Colonic mucosa (tissue), 4 donors: ENCODE measurements at regions not wholly inside any gene's neighbourhood (a gene's known extent, or its start where the extent isn't known, plus 50 kb on each side); places are given as distances from the start of the nearest gene placed in this dataset.
"Not testable (repeated sequence)": the region's sequence is repeated elsewhere in the genome, so short reads cannot be mapped to it uniquely, and the experiment has no call there.

ENCODE experiments used
- DNase-seq: peaks from one replicate; pipeline ENCODE4 v3.0.0-alpha.2; 2020
- H3K27ac ChIP-seq: fragments of 200-600 bp; one replicate; pipeline ENCODE4 v1.8.0; 2021
- H3K27me3 ChIP-seq: fragments of 200-600 bp; one replicate; pipeline ENCODE4 v1.8.0; 2021
- H3K36me3 ChIP-seq: fragments of 200-600 bp; one replicate; pipeline ENCODE4 v1.8.0; 2021
- H3K4me1 ChIP-seq: fragments of 200-600 bp; one replicate; pipeline ENCODE4 v1.8.0; 2021; ENCODE audit warnings: mild to moderate bottlenecking
- H3K4me3 ChIP-seq: fragments of 200-600 bp; one replicate; pipeline ENCODE4 v1.8.0; 2021
- H3K9ac ChIP-seq, 2 donors: one replicate each; pipeline ENCODE4 v1.7.0; 2013; ENCODE audit warnings: control low read depth in 2 of 2, low read depth in 2 of 2, low read length in 2 of 2
- H3K9me3 ChIP-seq: fragments of 200-600 bp; one replicate; pipeline ENCODE4 v1.8.0; 2021
- intact Hi-C: fragments of 100-400 bp; cut with DNase I; formaldehyde crosslinking; loops from one replicate; pipeline ENCODE4 v1.14.1; 2022
- TF ChIP-seq, protein P1 (sequence below): fragments of 200-600 bp; IDR thresholded peaks from one replicate; pipeline ENCODE4 v1.8.0; 2022; ENCODE audit warnings: antibody characterized with exemption, mild to moderate bottlenecking
- donor health status: healthy.
- donor health status: DM: no; HTN: no; CAD: no.
- donor health status: DM: no; HTN: no; CAD: no.

DNA sequence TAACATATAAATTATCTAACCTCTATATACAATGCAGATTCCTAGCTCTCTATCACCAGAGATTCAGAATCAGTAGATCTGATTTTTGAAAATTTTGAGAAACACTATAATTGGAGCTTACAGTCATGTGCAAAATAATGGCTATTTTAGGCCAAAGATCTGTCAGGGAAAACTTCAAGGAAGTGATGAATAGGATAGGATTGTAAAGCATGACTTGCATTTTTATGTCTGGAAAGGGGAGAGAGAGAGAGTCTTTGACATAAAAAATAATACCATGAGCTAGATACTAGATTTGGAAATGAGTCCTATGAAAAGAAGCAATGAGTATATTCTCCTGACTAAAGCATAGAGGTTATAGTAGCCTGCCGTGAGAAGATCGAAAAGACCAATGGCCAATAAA lies 181.1 kb downstream of the SDHAF3 start:
- Histone ChIP-seq H3K9ac (no peak overlapping the region), H3K4me3 (no peak overlapping the region), H3K36me3 (no peaks in the 10 kb centered on the region), H3K9me3 (no peaks in the 10 kb centered on the region), H3K4me1 (no peaks in the 10 kb centered on the region), H3K27me3 (no peaks in the 10 kb centered on the region), H3K27ac (no peak overlapping the region)
- TF ChIP-seq, protein P1, sequence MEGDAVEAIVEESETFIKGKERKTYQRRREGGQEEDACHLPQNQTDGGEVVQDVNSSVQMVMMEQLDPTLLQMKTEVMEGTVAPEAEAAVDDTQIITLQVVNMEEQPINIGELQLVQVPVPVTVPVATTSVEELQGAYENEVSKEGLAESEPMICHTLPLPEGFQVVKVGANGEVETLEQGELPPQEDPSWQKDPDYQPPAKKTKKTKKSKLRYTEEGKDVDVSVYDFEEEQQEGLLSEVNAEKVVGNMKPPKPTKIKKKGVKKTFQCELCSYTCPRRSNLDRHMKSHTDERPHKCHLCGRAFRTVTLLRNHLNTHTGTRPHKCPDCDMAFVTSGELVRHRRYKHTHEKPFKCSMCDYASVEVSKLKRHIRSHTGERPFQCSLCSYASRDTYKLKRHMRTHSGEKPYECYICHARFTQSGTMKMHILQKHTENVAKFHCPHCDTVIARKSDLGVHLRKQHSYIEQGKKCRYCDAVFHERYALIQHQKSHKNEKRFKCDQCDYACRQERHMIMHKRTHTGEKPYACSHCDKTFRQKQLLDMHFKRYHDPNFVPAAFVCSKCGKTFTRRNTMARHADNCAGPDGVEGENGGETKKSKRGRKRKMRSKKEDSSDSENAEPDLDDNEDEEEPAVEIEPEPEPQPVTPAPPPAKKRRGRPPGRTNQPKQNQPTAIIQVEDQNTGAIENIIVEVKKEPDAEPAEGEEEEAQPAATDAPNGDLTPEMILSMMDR, result no peak
- intact Hi-C loops, result no loop called here
- DNase-seq, result no peak

DNA sequence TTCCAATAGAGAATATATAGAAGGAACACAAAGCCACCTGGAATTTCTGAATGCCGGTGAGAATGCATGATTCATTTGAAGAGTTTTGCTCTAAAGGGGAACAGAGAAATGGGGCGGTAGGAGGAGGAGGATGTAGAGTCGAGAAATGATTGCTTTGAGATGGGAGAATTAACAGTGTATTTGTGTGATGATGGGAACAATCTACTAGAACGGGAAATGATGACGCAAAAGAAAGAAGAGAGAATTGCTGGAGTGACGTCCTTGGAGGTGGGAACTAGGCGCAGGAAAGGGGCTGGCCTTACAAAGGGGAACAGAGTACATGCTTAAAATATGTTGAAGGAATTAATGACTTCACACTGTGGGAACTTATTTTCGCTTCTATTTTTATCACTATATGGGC lies 188.1 kb downstream of the SDHAF3 start:
- DNase-seq, result no peak
- Histone ChIP-seq H3K36me3 (no peaks in the 10 kb centered on the region), H3K9ac (no peak overlapping the region), H3K27me3 (no peaks in the 10 kb centered on the region), H3K27ac (no peak overlapping the region), H3K9me3 (no peaks in the 10 kb centered on the region), H3K4me1 (no peaks in the 10 kb centered on the region), H3K4me3 (no peak overlapping the region)
- intact Hi-C loops, result no loop called here
- TF ChIP-seq, protein P1, result no peak

DNA sequence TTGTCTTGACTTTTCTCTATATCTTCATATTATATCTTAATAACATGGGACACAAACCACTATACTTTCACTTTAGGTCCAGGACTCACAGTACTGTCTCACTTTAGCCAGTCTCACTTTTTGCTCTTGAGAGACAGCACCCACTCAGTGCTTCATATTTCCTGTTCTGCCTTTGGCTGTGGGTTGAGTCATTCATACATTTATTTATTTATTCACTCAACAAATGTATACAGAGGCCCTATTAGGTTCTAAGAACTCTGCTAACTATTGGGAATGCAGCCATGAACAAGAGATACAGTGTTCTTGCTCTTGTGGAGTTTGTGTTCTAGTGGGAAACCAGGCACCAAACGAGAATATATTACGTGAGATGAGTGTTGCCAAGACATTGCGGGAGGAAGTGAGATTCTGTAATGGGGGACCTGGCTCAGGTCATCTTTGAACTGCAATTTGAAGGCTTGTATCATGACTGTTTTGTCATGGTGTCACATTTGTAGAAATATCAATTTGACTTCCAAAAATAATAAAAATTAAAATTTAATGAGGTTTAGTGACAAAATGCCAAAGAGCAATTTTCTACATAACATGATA lies 190.1 kb downstream of the SDHAF3 start:
- intact Hi-C loops, result no loop called here
- H3K9ac ChIP-seq, result no peak overlapping the region

DNA sequence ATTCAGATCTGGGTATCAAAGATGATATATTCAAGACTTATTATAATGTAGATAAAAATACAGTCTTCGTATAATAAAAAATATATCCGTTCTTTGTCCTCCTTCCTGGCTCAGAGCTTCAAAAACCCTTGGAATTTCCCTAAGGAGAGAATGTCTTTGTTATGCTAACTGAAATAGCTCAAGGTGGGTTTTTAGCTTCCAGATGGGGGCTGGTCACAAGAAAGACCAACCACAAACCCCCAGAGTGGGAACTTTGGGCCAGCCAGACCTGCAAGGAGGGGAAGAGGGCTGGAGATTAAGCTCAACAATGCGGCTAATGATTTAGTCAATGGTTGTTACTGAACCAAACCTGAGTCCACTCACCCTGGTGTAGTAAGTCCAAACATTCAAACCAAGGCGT lies 196.4 kb downstream of the SDHAF3 start:
- Histone ChIP-seq H3K9me3 (no peaks in the 10 kb centered on the region), H3K27me3 (no peaks in the 10 kb centered on the region), H3K4me1 (no peaks in the 10 kb centered on the region), H3K4me3 (no peak overlapping the region), H3K9ac (no peak overlapping the region), H3K36me3 (no peaks in the 10 kb centered on the region), H3K27ac (no peak overlapping the region)
- DNase-seq, result no peak
- intact Hi-C loops, result no loop called here
- TF ChIP-seq, protein P1, result no peak

More for the DNA sequence above, 190.1 kb downstream of the SDHAF3 start:
- Histone ChIP-seq H3K36me3 (no peaks in the 10 kb centered on the region), H3K27me3 (no peaks in the 10 kb centered on the region), H3K9me3 (no peaks in the 10 kb centered on the region), H3K4me1 (no peaks in the 10 kb centered on the region), H3K27ac (no peak overlapping the region), H3K4me3 (no peak overlapping the region)
- no peak for DNase-seq
- TF ChIP-seq, protein P1, result no peak

DNA sequence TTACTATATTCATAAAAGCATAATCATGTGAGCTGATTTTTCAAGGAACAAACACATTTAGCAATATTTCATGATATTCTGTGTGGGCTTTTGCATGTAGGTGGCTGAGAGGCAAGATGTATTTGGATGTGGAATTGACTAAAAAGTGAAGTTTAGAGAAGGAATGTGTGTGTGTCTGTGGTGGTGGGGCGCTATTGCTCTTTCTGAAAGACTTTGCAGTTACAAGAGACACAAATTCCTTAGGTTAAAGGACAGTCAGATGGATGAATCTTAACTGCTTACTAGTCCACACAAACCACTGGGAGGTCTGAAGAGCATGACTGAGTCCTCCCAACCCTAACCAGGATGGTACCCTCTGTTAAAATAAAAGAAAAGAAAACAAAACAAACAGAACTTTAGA lies 200.1 kb downstream of the SDHAF3 start:
- Histone ChIP-seq H3K36me3 (no peaks in the 10 kb centered on the region), H3K27ac (no peak overlapping the region), H3K4me3 (no peak overlapping the region), H3K9me3 (no peaks in the 10 kb centered on the region), H3K4me1 (no peaks in the 10 kb centered on the region), H3K9ac (no peak overlapping the region), H3K27me3 (no peaks in the 10 kb centered on the region)
- intact Hi-C loops, result no loop called here
- no peak for DNase-seq
- TF ChIP-seq, protein P1, result no peak

DNA sequence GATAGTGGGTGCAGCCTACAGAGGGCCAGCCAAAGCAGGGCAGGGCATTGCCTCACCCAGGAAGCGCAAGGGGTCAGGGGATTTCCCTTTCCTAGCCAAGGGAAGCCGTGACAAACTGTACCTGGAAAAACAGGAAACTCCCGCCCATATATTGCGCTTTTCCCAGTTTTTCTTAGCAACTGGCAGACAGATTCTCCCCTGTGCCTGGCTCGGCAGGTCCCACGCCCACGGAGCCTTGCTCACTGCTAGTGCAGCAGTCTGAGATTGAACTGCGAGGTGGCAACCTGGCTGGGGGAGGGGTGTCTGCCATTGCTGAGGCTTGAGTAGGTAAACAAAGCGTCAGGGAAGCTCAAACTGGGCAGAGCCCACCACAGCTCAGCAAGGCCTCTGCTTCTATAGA lies 212.4 kb downstream of the SDHAF3 start:
- H3K4me3 ChIP-seq, H3K9me3 ChIP-seq, H3K27ac ChIP-seq, H3K36me3 ChIP-seq, H3K4me1 ChIP-seq, DNase-seq, H3K9ac ChIP-seq, intact Hi-C loops, H3K27me3 ChIP-seq: not testable (repeated sequence)
